ENCODE measurements at regions not wholly inside any gene's neighbourhood (a gene's known extent, or its start where the extent isn't known, plus 50 kb on each side); places are given as distances from the start of the nearest gene placed in this dataset.

- Histone ChIP-seq H3K14ac (replicated peaks; ENCODE audit: low read depth, low read length) (no peak overlapping the region), H3K9me3 (ENCODE audit: control insufficient read depth, insufficient read depth, low read length) (peaks cover 3% of the 10 kb centered on the region), H4K20me1 (ENCODE audit: insufficient read depth, low read length) (no peaks in the 10 kb centered on the region), H3K27me3 (ENCODE audit: control insufficient read depth, insufficient read depth, low read length) (no peaks in the 10 kb centered on the region), H2BK5ac (ENCODE audit: low read depth, low read length, poor library complexity, severe bottlenecking) (no peak overlapping the region), H3K9me1 (ENCODE audit: insufficient read depth, low read length) (no peaks in the 10 kb centered on the region), H2BK120ac (ENCODE audit: low read depth, low read length) (no peak overlapping the region), H4K91ac (ENCODE audit: insufficient read depth, low read depth, low read length) (no peak overlapping the region), H3K18ac (ENCODE audit: low read depth, low read length) (no peak overlapping the region), H4K5ac (ENCODE audit: low read depth, low read length) (no peak overlapping the region), H3K56ac (ENCODE audit: extremely low read depth, insufficient read depth, low read length) (no peak overlapping the region), H2AK5ac (ENCODE audit: low read depth, low read length) (no peak overlapping the region), H2AFZ (replicated peaks; ENCODE audit: low read length, poor library complexity) (no peak overlapping the region), H3K4me3 (ENCODE audit: insufficient read depth, low read depth, low read length) (no peak overlapping the region), H3K23ac (ENCODE audit: low read depth, low read length) (no peak overlapping the region), H4K8ac (ENCODE audit: low read depth in 2 of 2, low read length in 2 of 2) (no peak overlapping the region), H3K27ac (ENCODE audit: insufficient read depth, low read length) (no peak overlapping the region), H3K4me1 (ENCODE audit: control insufficient read depth, insufficient read depth, low read length) (no peaks in the 10 kb centered on the region), H2AK9ac (replicated peaks; ENCODE audit: low read depth, low read length, poor library complexity) (no peak overlapping the region), H3K4ac (ENCODE audit: low read depth, low read length) (no peak overlapping the region), H2BK15ac (ENCODE audit: low read depth, low read length) (no peak overlapping the region), H2BK20ac (ENCODE audit: low read depth, low read length) (no peak overlapping the region), H3K36me3 (ENCODE audit: control insufficient read depth, insufficient read depth, low read length) (no peaks in the 10 kb centered on the region), H3K79me1 (ENCODE audit: low read depth in 1 of 2, low read length in 2 of 2) (no peaks in the 10 kb centered on the region), H3K4me2 (ENCODE audit: low read depth, low read length) (no peak overlapping the region), H3K9ac (ENCODE audit: low read depth, low read length) (no peak overlapping the region)
- in situ Hi-C loops (cut with MboI; ENCODE audit: low sequenced_read_pairs) (no loop called here), dilution Hi-C loops (cut with HindIII; ENCODE audit: low sequenced_read_pairs, unreplicated experiment) (no loop called here), intact Hi-C loops (cut with micrococcal nuclease) (no loop called here)
- no peak for DNase-seq
- BruUV-seq (replicated peaks), result no TSS peak
- no peak for TF ChIP-seq RCOR1 (IDR thresholded peaks at IDR 0.05; ENCODE audit: insufficient replicate concordance, low read length)
- TF ChIP-seq MAZ (IDR thresholded peaks at IDR 0.05; ENCODE audit: borderline replicate concordance, low read depth, low read length), result no peak
- TF ChIP-seq BHLHE40 (IDR thresholded peaks at IDR 0.05; ENCODE audit: low read depth, low read length), result no peak
- no peak for TF ChIP-seq CHD1 (IDR thresholded peaks at IDR 0.05; ENCODE audit: low read depth, low read length)
- no peak for TF ChIP-seq MAFK (IDR thresholded peaks at IDR 0.05; ENCODE audit: low read depth, low read length)
- TF ChIP-seq, protein P1, sequence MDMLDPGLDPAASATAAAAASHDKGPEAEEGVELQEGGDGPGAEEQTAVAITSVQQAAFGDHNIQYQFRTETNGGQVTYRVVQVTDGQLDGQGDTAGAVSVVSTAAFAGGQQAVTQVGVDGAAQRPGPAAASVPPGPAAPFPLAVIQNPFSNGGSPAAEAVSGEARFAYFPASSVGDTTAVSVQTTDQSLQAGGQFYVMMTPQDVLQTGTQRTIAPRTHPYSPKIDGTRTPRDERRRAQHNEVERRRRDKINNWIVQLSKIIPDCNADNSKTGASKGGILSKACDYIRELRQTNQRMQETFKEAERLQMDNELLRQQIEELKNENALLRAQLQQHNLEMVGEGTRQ (IDR thresholded peaks at IDR 0.05; ENCODE audit: low read depth, low read length), result no peak
- no peak for TF ChIP-seq RFX5 (IDR thresholded peaks at IDR 0.05; ENCODE audit: low read depth, low read length)
- no peak for TF ChIP-seq NFE2L2 (IDR thresholded peaks at IDR 0.05; ENCODE audit: low read depth, low read length)
- no peak for TF ChIP-seq CEBPB (IDR thresholded peaks at IDR 0.05; ENCODE audit: low read depth, low read length)
- no peak for TF ChIP-seq FOS (IDR thresholded peaks at IDR 0.05; ENCODE audit: low read depth, low read length)
- TF ChIP-seq MXI1 (IDR thresholded peaks at IDR 0.05; ENCODE audit: borderline replicate concordance, low read depth, low read length), result no peak
- POLR2A ChIA-PET (ENCODE audit: unreplicated experiment), result no interaction called here
- CTCF ChIA-PET, result no interaction called here
- ATAC-seq (ENCODE audit: low read depth), result no peak
- WGBS, 2 experiments (ENCODE audit: extremely low coverage in 2 of 2, insufficient read length in 1 of 2), result no CpG with 5 or more reads among the region's 2 CpGs
Observed at GRCh38 chr4:45663628-45664081, 460.2 kb downstream of the GABRG1 start.

Measured in IMR-90 (cell line).